ENCODE measurements at regions not wholly inside any gene's neighbourhood (a gene's known extent, or its start where the extent isn't known, plus 50 kb on each side); places are given as distances from the start of the nearest gene placed in this dataset.
"Not testable (repeated sequence)": the region's sequence is repeated elsewhere in the genome, so short reads cannot be mapped to it uniquely, and the experiment has no call there.

GRCh38 chr11:88061111-88061510 lies 114.1 kb downstream of the RAB38 start:
- no peaks in the 10 kb centered on the region for H3K9me3 ChIP-seq (ENCODE audit: low read length)
- no peaks in the 10 kb centered on the region for H3K27me3 ChIP-seq (ENCODE audit: low read length)
- no peak overlapping the region for H3K27ac ChIP-seq (ENCODE audit: low read length)
- no peaks in the 10 kb centered on the region for H3K9me2 ChIP-seq (replicated peaks; ENCODE audit: insufficient read depth, low read length)
- H3K4me3 ChIP-seq (ENCODE audit: low read length), result no peak overlapping the region
- no peak overlapping the region for H2AFZ ChIP-seq (ENCODE audit: low read length)
- H3K4me1 ChIP-seq (ENCODE audit: low read length), result no peaks in the 10 kb centered on the region
- no peaks in the 10 kb centered on the region for H3K36me3 ChIP-seq (ENCODE audit: insufficient read depth, low read length)
- DNase-seq, result no peak
- H3K9ac ChIP-seq (ENCODE audit: low read length), result no peak overlapping the region
- H4K20me1 ChIP-seq (ENCODE audit: insufficient read depth, low read depth, low read length), result no peaks in the 10 kb centered on the region
- no peaks in the 10 kb centered on the region for H3K79me2 ChIP-seq (ENCODE audit: low read length)
- no peak overlapping the region for H3K4me2 ChIP-seq (ENCODE audit: low read depth, low read length, poor library complexity, severe bottlenecking)

GRCh38 chr11:88059326-88059725 lies 115.9 kb downstream of the RAB38 start:
- no peaks in the 10 kb centered on the region for H3K27me3 ChIP-seq (ENCODE audit: low read length)
- no peaks in the 10 kb centered on the region for H4K20me1 ChIP-seq (ENCODE audit: insufficient read depth, low read depth, low read length)
- H3K79me2 ChIP-seq (ENCODE audit: low read length), result no peaks in the 10 kb centered on the region
- no peak overlapping the region for H3K27ac ChIP-seq (ENCODE audit: low read length)
- H3K4me1 ChIP-seq (ENCODE audit: low read length), result no peaks in the 10 kb centered on the region
- H3K9me3 ChIP-seq (ENCODE audit: low read length), result no peaks in the 10 kb centered on the region
- no peak overlapping the region for H3K9ac ChIP-seq (ENCODE audit: low read length)
- no peak overlapping the region for H2AFZ ChIP-seq (ENCODE audit: low read length)
- H3K4me2 ChIP-seq (ENCODE audit: low read depth, low read length, poor library complexity, severe bottlenecking), result no peak overlapping the region
- no peak overlapping the region for H3K4me3 ChIP-seq (ENCODE audit: low read length)
- no peaks in the 10 kb centered on the region for H3K36me3 ChIP-seq (ENCODE audit: insufficient read depth, low read length)
- H3K9me2 ChIP-seq (replicated peaks; ENCODE audit: insufficient read depth, low read length), result no peaks in the 10 kb centered on the region
- no peak for DNase-seq

GRCh38 chr11:88051396-88051795 lies 123.8 kb downstream of the RAB38 start:
- Histone ChIP-seq H3K9ac (ENCODE audit: low read length) (no peak overlapping the region), H3K79me2 (ENCODE audit: low read length) (no peaks in the 10 kb centered on the region), H2AFZ (ENCODE audit: low read length) (no peak overlapping the region), H3K4me1 (ENCODE audit: low read length) (no peaks in the 10 kb centered on the region), H3K27ac (ENCODE audit: low read length) (no peak overlapping the region), H3K4me2 (ENCODE audit: low read depth, low read length, poor library complexity, severe bottlenecking) (no peak overlapping the region), H3K9me3 (ENCODE audit: low read length) (no peaks in the 10 kb centered on the region), H3K4me3 (ENCODE audit: low read length) (no peak overlapping the region), H3K27me3 (ENCODE audit: low read length) (no peaks in the 10 kb centered on the region), H4K20me1 (ENCODE audit: insufficient read depth, low read depth, low read length) (no peaks in the 10 kb centered on the region), H3K9me2 (replicated peaks; ENCODE audit: insufficient read depth, low read length) (no peaks in the 10 kb centered on the region), H3K36me3 (ENCODE audit: insufficient read depth, low read length) (no peaks in the 10 kb centered on the region)
- DNase-seq, result no peak

DNA sequence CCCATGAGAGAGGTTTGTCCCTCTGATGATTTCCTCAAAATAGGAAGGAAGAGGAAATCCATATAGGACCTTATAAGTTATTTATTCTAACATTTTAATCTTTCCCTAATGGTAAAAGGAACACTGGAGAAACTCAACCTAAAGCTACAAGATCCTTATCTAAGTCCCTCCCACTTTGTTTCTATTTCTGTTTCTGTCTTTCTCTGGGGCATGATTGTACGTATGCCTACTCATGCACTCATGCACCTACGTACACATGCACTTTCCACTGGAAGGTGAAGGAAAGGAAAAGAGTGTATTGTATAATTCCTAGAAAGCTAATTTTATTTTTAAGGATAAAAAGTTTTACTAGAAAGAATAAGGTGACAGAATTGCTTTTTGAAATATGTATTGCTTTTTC lies 125.0 kb downstream of the RAB38 start:
- Histone ChIP-seq H3K27ac (ENCODE audit: low read length) (no peak overlapping the region), H3K9me2 (replicated peaks; ENCODE audit: insufficient read depth, low read length) (no peaks in the 10 kb centered on the region), H3K9me3 (ENCODE audit: low read length) (no peaks in the 10 kb centered on the region), H3K27me3 (ENCODE audit: low read length) (no peaks in the 10 kb centered on the region), H3K4me1 (ENCODE audit: low read length) (no peaks in the 10 kb centered on the region), H3K4me2 (ENCODE audit: low read depth, low read length, poor library complexity, severe bottlenecking) (no peak overlapping the region), H3K79me2 (ENCODE audit: low read length) (no peaks in the 10 kb centered on the region), H3K9ac (ENCODE audit: low read length) (no peak overlapping the region), H4K20me1 (ENCODE audit: insufficient read depth, low read depth, low read length) (no peaks in the 10 kb centered on the region), H3K36me3 (ENCODE audit: insufficient read depth, low read length) (no peaks in the 10 kb centered on the region), H2AFZ (ENCODE audit: low read length) (no peak overlapping the region), H3K4me3 (ENCODE audit: low read length) (no peak overlapping the region)
- DNase-seq, result no peak

DNA sequence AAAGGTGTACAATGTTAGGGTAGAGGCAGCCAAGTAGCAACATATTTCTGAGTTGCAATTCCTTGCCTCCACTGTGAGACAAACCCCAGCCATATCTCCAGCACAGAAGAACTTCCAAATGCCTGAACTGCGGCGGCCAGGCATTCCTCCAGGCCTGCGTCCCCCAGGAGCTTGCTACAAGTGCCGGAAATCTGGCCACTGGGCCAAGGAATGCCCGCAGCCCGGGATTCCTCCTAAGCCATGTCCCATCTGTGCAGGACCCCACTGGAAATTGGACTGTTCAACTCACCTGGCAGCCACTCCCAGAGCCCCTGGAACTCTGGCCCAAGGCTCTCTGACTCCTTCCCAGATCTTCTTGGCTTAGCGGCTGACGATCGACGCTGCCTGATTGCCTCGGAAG lies 130.0 kb downstream of the RAB38 start:
- not testable (repeated sequence) for H3K9me3 ChIP-seq (ENCODE audit: low read length); H3K9ac ChIP-seq (ENCODE audit: low read length); H2AFZ ChIP-seq (ENCODE audit: low read length); H3K4me1 ChIP-seq (ENCODE audit: low read length); H4K20me1 ChIP-seq (ENCODE audit: insufficient read depth, low read depth, low read length); DNase-seq; H3K9me2 ChIP-seq (replicated peaks; ENCODE audit: insufficient read depth, low read length); H3K4me3 ChIP-seq (ENCODE audit: low read length); H3K79me2 ChIP-seq (ENCODE audit: low read length); H3K27me3 ChIP-seq (ENCODE audit: low read length); H3K36me3 ChIP-seq (ENCODE audit: insufficient read depth, low read length); H3K4me2 ChIP-seq (ENCODE audit: low read depth, low read length, poor library complexity, severe bottlenecking); H3K27ac ChIP-seq (ENCODE audit: low read length)

DNA sequence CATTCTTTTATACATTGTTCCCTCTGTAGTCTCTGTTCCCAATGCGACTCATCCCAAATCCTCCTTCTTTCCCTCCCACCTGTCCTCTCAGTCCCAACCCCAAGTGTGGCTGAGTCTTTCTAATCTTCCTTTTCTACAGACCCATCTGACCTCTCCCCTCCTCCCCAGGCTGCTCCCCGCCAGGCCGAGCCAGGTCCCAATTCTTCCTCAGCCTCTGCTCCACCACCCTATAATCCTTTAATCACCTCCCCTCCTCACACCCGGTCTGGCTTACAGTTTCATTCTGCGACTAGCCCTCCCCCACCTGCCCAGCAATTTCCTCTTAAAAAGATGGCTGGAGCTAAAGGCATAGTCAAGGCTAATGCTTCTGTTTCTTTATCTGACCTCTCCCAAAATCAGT lies 130.6 kb downstream of the RAB38 start:
- not testable (repeated sequence) for H3K9me2 ChIP-seq (replicated peaks; ENCODE audit: insufficient read depth, low read length); H3K4me1 ChIP-seq (ENCODE audit: low read length); H3K27me3 ChIP-seq (ENCODE audit: low read length); H3K9ac ChIP-seq (ENCODE audit: low read length); H3K4me2 ChIP-seq (ENCODE audit: low read depth, low read length, poor library complexity, severe bottlenecking); H3K4me3 ChIP-seq (ENCODE audit: low read length); DNase-seq; H3K36me3 ChIP-seq (ENCODE audit: insufficient read depth, low read length); H2AFZ ChIP-seq (ENCODE audit: low read length); H3K9me3 ChIP-seq (ENCODE audit: low read length); H3K79me2 ChIP-seq (ENCODE audit: low read length); H4K20me1 ChIP-seq (ENCODE audit: insufficient read depth, low read depth, low read length); H3K27ac ChIP-seq (ENCODE audit: low read length)

GRCh38 chr11:88043149-88043548 lies 132.1 kb downstream of the RAB38 start:
- Histone ChIP-seq H3K27ac (ENCODE audit: low read length) (no peak overlapping the region), H3K4me1 (ENCODE audit: low read length) (no peaks in the 10 kb centered on the region), H3K27me3 (ENCODE audit: low read length) (no peaks in the 10 kb centered on the region), H3K9me3 (ENCODE audit: low read length) (no peaks in the 10 kb centered on the region), H2AFZ (ENCODE audit: low read length) (no peak overlapping the region), H3K4me2 (ENCODE audit: low read depth, low read length, poor library complexity, severe bottlenecking) (no peak overlapping the region), H3K9ac (ENCODE audit: low read length) (no peak overlapping the region), H4K20me1 (ENCODE audit: insufficient read depth, low read depth, low read length) (no peaks in the 10 kb centered on the region), H3K9me2 (replicated peaks; ENCODE audit: insufficient read depth, low read length) (no peaks in the 10 kb centered on the region), H3K4me3 (ENCODE audit: low read length) (no peak overlapping the region), H3K79me2 (ENCODE audit: low read length) (no peaks in the 10 kb centered on the region), H3K36me3 (ENCODE audit: insufficient read depth, low read length) (no peaks in the 10 kb centered on the region)
- no peak for DNase-seq

GRCh38 chr11:88042647-88043046 lies 132.6 kb downstream of the RAB38 start:
- no peaks in the 10 kb centered on the region for H3K36me3 ChIP-seq (ENCODE audit: insufficient read depth, low read length)
- no peak overlapping the region for H3K27ac ChIP-seq (ENCODE audit: low read length)
- H3K9ac ChIP-seq (ENCODE audit: low read length), result no peak overlapping the region
- no peaks in the 10 kb centered on the region for H4K20me1 ChIP-seq (ENCODE audit: insufficient read depth, low read depth, low read length)
- H3K4me1 ChIP-seq (ENCODE audit: low read length), result no peaks in the 10 kb centered on the region
- H3K79me2 ChIP-seq (ENCODE audit: low read length), result no peaks in the 10 kb centered on the region
- DNase-seq, result no peak
- H3K9me3 ChIP-seq (ENCODE audit: low read length), result no peaks in the 10 kb centered on the region
- no peaks in the 10 kb centered on the region for H3K9me2 ChIP-seq (replicated peaks; ENCODE audit: insufficient read depth, low read length)
- H3K27me3 ChIP-seq (ENCODE audit: low read length), result no peaks in the 10 kb centered on the region
- H2AFZ ChIP-seq (ENCODE audit: low read length), result no peak overlapping the region
- H3K4me2 ChIP-seq (ENCODE audit: low read depth, low read length, poor library complexity, severe bottlenecking), result no peak overlapping the region
- H3K4me3 ChIP-seq (ENCODE audit: low read length), result no peak overlapping the region

DNA sequence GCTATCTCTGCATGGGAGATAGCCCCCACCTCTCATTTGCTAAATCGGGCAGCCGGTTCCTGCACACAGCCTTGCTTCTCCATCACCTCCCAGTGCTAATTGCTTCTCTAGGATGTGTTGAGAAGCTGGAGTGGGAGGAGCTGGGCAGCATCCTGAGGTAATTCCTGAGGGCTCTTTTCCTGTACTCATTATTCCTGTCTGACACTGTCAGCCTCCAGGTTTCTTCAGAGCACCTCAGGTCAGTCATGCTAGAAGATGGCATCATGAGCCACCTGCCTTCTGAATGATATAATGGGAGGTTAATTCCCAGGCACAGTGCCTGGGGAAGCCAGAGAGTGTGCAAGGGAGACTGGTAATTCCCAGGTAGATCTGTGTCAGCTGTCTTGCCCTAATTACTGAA lies 133.0 kb downstream of the RAB38 start:
- Histone ChIP-seq H3K4me2 (ENCODE audit: low read depth, low read length, poor library complexity, severe bottlenecking) (no peak overlapping the region), H2AFZ (ENCODE audit: low read length) (no peak overlapping the region), H3K4me3 (ENCODE audit: low read length) (no peak overlapping the region)

More for the DNA sequence above, 133.0 kb downstream of the RAB38 start:
- H4K20me1 ChIP-seq (ENCODE audit: insufficient read depth, low read depth, low read length), result no peaks in the 10 kb centered on the region
- no peak overlapping the region for H3K27ac ChIP-seq (ENCODE audit: low read length)
- H3K4me1 ChIP-seq (ENCODE audit: low read length), result no peaks in the 10 kb centered on the region
- DNase-seq, result no peak
- H3K9ac ChIP-seq (ENCODE audit: low read length), result no peak overlapping the region
- H3K36me3 ChIP-seq (ENCODE audit: insufficient read depth, low read length), result no peaks in the 10 kb centered on the region
- H3K9me2 ChIP-seq (replicated peaks; ENCODE audit: insufficient read depth, low read length), result no peaks in the 10 kb centered on the region
- no peaks in the 10 kb centered on the region for H3K27me3 ChIP-seq (ENCODE audit: low read length)
- no peaks in the 10 kb centered on the region for H3K9me3 ChIP-seq (ENCODE audit: low read length)
- H3K79me2 ChIP-seq (ENCODE audit: low read length), result no peaks in the 10 kb centered on the region
